Erythroblast (primary cell): ENCODE measurements at regions not wholly inside any gene's neighbourhood (a gene's known extent, or its start where the extent isn't known, plus 50 kb on each side); places are given as distances from the start of the nearest gene placed in this dataset.

Experiments
- DNase-seq, 2 experiments: peaks; one replicate each; lab custom pipeline; 2025; lab: John Stamatoyannopoulos, UW
- GATA1 ChIP-seq: IDR thresholded peaks from 2 replicates; pipeline ENCODE4 v1.6.1; 2011; ENCODE audit warnings: low read depth, mild to moderate bottlenecking, control low read depth, low read length, moderate library complexity
- POLR2A ChIP-seq: IDR thresholded peaks from 2 replicates; pipeline ENCODE4 v1.6.1; 2011; ENCODE audit warnings: mild to moderate bottlenecking, low read length

DNA sequence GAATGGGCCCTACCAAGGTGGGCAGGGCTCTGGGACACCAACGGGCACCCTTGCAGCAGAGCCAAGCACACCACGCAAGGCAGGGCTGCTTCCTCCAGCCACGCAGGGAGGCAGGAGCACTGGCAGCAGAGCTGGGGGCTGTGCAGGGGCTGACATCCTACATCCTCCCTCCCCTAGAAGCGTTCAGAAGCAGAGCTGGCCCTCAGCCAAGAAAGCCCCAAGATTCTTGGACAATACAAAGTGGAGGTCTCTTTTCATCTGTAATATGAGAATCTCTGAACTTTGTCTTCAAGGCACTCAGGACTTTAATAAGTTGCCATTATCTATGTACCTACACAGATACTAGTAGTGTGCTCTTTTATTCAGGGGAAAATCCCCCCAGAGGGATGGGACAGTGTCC is 128.1 kb upstream of the AGAP1 start:
- DNase-seq, result no peak
- no peak for TF ChIP-seq POLR2A

DNA sequence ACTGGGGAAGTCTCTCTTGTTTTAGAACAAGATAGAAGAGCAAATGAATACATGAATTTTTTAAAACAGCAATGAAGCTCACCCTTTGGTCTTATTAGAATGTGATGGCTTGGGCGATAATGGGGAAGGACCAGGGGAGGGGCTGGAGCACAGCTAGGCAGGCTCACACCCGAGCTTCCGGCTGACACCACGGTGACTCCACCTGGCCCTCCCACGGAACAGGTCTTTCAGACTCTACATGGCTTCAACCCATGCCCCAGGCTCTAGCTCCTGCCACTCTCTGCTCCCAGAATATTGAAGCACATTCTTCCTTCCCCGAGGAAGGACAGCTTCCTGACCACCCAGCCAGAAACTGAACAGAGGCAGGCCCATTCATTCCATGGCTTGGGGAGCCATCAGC is 127.5 kb upstream of the AGAP1 start:
- DNase-seq, result no peak
- TF ChIP-seq GATA1 (no peak), POLR2A (no peak)

DNA sequence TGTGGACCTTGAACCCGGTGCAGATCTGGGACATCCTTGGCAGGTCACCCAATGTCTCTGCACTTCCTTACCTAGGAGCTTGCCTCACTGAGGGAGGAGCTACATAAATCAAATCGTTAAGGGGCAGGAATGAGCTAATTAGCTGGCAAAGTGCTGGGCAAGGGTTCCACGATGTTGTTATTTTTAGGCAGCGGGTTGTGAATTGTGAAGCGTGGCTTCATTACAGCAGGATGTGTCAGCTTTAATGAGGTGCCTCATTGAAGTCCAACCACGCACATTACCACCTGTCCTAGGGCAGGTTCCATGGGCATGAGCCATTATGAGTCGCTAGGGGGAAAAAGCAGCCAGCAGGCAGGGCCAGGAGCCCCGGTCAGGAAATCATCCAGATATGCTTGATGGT is 127.0 kb upstream of the AGAP1 start:
- no peak for TF ChIP-seq POLR2A
- TF ChIP-seq GATA1, result no peak
- DNase-seq, result no peak

DNA sequence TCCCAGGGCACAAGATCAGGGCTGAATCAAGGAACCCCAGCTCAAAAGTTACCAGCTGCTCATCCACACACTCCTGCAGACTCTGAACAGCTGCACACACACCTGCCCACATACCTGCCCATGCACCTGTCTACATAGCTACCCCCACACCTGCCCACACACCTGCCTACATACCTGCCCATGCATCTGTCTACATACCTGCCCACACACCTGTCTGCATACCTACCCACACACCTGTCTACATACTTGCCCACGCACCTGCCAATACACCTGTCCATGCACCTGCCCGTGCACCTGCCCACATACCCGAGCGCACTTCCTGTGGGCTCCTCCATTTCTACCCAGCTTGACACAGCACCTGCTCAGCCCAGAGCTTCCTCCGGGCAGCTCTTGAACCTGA is 122.8 kb upstream of the AGAP1 start:
- no peak for DNase-seq
- no peak for TF ChIP-seq POLR2A
- TF ChIP-seq GATA1, result no peak

DNA sequence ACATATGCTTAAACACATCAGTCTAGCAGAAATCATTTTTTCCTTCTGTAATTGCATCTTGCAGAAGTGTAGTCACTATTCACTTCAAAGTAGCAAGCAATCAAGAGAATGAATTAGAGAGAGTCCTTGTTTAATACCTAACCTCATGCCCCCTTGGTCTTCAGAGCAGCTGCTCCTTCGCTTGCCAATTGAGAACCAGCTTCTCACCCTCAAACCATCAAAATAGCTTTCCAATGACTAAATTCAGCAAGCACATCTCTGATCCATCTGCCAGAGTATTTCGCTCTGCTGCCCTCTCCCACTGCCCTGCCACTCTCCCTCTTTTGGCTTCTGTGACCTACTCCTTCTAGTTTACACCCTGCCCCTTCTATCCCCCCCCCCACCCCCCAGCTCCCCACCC is 120.7 kb upstream of the AGAP1 start:
- DNase-seq, result no peak
- TF ChIP-seq POLR2A, result no peak
- no peak for TF ChIP-seq GATA1

DNA sequence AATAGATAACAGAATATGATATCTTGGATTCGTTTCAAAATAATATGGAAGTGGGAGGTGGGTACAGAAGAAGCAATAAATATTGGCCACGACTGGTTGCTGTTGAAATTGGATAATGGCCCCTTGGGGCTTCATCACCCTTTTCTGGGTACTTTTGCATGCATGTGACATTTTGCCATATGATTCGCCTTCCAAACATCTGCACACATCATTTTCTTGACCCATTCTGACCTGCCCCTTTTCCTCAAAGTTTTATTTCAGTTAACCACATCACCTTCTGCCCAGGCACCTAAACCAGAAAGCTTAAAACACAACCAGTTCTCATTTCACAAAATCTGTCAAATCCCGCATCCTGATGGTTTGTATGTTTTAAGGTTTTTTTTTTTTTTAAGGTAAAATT is 116.7 kb upstream of the AGAP1 start:
- DNase-seq, result no peak
- no peak for TF ChIP-seq GATA1
- no peak for TF ChIP-seq POLR2A

DNA sequence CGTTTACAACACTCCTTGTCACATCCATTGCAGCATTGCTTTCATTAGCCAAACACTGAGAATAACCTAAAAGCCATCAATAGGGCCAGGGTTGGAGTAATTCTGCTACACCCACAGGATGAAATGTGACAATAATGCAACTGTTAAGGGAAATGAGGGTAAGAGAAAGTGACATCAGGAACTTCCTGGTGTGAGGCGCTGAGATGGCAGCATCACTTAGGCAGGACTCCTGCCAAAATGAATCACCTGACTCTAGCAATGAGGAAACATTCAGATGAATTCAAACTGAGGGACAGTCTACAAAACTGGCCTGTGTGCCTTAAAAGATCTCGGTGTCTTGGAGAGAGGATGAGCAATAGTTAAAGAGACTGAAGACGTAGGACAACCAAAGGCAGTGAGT is 115.6 kb upstream of the AGAP1 start:
- DNase-seq, result no peak
- TF ChIP-seq GATA1 (no peak), POLR2A (no peak)

DNA sequence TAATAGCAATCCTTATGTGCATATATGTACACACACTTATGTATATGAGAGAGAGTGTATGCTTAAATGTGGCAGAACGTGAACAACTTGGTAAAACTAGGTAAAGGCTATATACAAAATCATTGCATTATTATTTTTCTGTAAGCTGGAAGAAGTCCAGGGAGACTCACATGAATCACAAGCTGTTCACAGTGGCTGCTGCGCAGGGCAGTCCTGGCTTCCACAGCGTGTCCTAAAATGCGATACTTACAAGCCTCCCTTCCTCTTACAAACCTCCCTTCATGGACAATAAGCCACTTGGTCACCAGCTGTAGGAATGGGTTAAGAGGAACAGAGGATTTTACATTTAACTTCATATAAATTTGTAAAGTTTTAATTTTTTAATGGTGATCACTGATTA is 114.9 kb upstream of the AGAP1 start:
- DNase-seq, result no peak
- TF ChIP-seq GATA1 (no peak), POLR2A (no peak)

DNA sequence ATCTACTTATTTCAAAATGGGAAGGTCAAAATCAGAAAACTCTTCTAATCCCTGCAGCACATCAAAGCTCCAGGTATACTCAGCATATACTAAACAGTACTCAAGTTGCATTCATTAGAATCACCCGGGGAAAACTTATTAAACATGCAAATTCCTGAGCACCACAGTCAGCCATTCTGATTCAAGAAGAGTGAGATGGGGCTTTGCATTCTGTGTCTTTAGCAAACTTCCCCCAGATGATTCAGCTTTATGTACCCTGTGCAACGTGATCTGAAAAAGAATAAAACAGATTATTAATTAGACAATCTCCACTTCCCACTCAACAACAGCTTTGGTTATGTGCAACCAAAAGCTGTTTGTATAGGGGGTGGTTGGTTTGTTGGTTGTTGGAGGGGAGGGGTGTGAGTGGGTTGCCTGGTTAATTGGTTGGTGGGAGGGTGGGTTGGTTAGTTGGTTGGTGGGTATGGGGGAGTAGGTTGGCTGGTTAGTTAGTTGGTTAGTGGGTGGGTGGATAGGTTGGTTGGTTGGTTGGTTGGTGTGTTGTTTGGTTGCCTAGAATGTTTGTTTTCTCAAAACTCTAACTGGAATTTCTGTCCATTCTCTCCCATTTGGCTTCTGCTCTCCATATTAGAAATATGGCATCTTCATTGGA is 112.5 kb upstream of the AGAP1 start:
- DNase-seq, result no peak
- TF ChIP-seq POLR2A (no peak), GATA1 (no peak)

DNA sequence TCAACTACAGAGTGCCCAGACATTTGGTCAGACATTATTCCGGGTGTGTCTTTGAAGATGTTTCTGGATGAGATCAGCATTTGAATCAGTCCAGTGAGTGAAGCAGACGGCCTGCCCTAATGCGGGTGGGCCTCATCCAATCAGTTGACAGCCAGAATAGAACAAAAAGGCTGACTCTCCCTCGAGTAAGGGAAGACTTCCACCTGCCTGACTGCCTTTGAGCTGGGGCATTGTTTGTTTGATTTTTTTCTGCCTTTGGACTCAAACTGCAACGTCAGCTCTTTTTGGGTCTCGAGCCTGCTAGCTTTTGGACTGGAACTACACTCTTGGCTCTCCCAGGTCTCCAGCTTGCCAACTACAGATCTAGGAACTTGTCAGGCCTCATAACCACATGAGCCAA is 111.7 kb upstream of the AGAP1 start:
- no peak for TF ChIP-seq GATA1
- no peak for TF ChIP-seq POLR2A
- no peak for DNase-seq

DNA sequence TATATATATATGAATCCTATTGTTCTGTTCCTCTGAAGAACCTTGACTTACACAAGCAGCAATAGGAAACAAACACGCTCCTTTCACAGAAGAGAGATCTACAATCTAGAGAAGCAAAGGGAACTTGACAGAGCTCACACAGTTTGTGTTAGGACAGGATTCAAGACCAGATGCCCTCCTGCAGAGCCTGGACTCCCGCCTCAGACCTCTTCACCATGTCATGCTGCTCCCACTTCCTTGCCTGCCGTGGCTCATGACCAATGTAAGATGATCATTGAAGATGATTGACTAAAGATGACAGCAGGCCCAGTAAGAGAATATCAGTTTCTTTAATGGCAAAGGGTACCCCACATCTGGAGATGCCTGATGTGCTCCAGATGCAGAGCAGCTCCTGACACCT is 111.2 kb upstream of the AGAP1 start:
- TF ChIP-seq POLR2A (no peak), GATA1 (no peak)
- DNase-seq, result no peak

DNA sequence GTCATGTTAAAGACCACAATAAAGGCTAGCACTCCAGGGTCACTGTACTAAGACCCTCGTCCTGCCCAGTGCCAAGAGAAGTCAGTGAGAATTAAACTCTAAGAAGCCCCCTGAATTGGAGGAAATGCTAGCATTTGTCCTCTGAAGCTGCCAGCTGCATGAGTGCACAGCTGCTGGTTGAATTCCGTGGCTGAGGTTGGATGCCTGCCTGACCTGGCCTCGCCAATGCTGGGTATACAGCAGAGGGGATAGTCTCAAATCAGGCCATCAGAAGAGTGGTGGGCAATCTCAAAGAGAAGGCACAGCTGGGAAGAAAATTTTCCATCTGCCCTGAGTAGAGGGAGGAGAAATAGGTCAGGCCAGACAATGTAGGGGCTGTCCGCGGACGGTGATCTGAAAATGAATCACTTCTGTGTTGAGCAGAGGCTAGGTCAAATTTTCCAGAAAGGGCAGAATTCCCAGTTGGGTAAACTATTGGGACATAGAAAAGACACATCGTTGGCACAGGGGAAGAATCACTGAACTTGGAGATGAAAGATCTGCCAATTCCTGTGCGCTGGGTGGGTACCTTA is 110.5 kb upstream of the AGAP1 start:
- TF ChIP-seq GATA1 (no peak), POLR2A (no peak)
- no peak for DNase-seq

DNA sequence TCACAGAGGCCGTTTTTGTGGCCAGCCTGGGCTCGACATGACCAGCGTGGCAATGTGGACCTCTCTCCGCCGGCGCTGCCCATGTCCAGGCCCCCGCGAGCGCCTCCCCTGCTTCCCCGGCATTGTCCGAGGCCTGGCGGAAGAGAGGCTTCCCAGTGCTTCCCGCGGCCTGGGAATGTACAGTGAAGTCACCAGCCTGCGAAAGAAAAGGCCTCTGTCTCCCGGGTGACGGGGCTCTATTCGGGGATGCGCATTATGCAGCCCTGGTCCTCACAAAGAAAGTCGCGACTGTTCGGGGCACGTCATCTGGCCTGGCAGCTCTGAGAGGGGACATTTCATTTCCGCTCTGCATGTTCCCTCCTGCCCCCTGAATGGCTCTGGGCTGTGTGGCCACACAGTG is 109.2 kb upstream of the AGAP1 start:
- DNase-seq, result no peak
- TF ChIP-seq GATA1, result no peak

DNA sequence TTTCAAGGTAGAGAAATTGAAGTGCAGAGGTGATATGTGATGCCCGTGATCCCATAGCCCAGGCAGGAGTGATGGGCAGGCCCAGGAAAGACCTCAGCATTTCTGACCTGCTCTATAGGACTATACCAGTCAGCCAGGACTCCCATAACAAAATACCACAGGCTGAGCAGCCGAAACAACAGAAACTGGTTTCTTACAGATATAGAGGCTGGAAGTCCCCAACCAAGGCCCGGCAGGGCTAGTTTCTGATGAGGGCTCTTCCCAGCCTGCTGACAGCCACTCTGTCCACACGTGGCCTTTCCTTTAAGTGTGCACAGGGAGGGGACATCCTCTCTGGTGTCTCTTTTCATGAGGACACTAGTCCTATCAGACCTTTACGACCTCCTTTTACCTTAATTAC is 104.2 kb upstream of the AGAP1 start:
- TF ChIP-seq GATA1, result no peak
- TF ChIP-seq POLR2A, result no peak
- DNase-seq, result no peak

DNA sequence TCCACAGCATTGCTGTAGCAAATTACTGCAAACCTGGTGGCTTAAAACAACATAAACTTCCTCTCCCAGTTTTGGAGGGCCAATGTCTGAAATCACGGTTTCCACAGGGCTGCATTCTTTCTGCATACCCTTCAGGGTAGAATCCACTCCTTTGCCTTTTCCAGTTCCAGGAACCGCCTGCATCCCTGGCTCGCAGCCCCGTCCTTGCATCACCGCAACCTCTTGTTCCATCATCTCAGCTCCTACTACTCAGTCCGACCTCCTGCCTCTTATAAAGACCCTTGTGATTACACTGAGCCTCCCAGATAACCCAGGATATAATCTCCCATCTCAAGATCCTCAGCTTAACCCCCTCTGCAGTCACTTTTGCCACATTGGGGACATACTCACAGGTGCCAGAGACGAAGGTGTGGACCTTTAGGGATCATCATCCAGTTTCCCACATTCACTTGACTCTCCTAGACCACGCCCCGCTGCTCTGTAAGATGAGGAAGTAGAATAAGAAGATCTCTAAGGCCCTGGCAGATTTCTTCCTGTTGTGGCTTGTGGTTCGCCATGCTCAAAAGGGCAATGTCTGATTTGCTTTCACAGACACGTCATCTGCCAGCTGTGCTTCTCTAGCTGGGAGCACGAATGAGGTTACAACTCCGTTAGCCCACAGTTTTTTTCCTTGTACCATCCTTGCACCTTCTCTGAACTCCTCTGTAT is 103.6 kb upstream of the AGAP1 start:
- DNase-seq, result no peak
- no peak for TF ChIP-seq GATA1
- no peak for TF ChIP-seq POLR2A
